Osteocyte (in vitro differentiated cells): ENCODE measurements at regions not wholly inside any gene's neighbourhood (a gene's known extent, or its start where the extent isn't known, plus 50 kb on each side); places are given as distances from the start of the nearest gene placed in this dataset.

Experiments
- DNase-seq: peaks from one replicate; pipeline ENCODE4 v3.0.0; 2021; ENCODE audit warnings: mixed read lengths; ENCODE audit not compliant: unreplicated experiment; ENCODE audit errors: extremely low spot score
- H3K27ac Mint-ChIP-seq: one replicate; pipeline ENCODE4 v1.8.0; 2021; ENCODE audit warnings: mild to moderate bottlenecking, mixed read lengths; ENCODE audit not compliant: unreplicated experiment
- H3K27me3 Mint-ChIP-seq: one replicate; pipeline ENCODE4 v1.8.0; 2021; ENCODE audit warnings: mixed read lengths; ENCODE audit not compliant: unreplicated experiment
- H3K36me3 Mint-ChIP-seq: one replicate; pipeline ENCODE4 v1.8.0; 2021; ENCODE audit warnings: mixed read lengths; ENCODE audit not compliant: unreplicated experiment
- H3K4me1 Mint-ChIP-seq: one replicate; pipeline ENCODE4 v1.8.0; 2021; ENCODE audit warnings: mixed read lengths; ENCODE audit not compliant: unreplicated experiment
- H3K4me3 Mint-ChIP-seq: one replicate; pipeline ENCODE4 v1.8.0; 2021; ENCODE audit warnings: mild to moderate bottlenecking, moderate library complexity, mixed read lengths; ENCODE audit not compliant: unreplicated experiment
- H3K9me3 Mint-ChIP-seq: one replicate; pipeline ENCODE4 v1.8.0; 2021; ENCODE audit warnings: mixed read lengths; ENCODE audit not compliant: unreplicated experiment
- CTCF ChIP-seq: fragments of 200-600 bp; sonication (generic); IDR thresholded peaks from 2 replicates; pipeline ENCODE4 v1.5.0; 2021; ENCODE audit warnings: antibody characterized with exemption, mild to moderate bottlenecking, moderate library complexity

GRCh38 chr15:94838281-94838680, 606.9 kb downstream of the MCTP2 start:
- Mint-ChIP-seq H3K9me3 (peaks cover 4% of the 10 kb centered on the region), H3K4me1 (no peaks in the 10 kb centered on the region), H3K27ac (no peak overlapping the region), H3K36me3 (no peaks in the 10 kb centered on the region), H3K27me3 (peaks cover 11% of the 10 kb centered on the region), H3K4me3 (no peak overlapping the region)
- no peak for TF ChIP-seq CTCF
- DNase-seq = no peak

- Mint-ChIP-seq H3K4me3 (no peak overlapping the region), H3K9me3 (peaks cover 8% of the 10 kb centered on the region), H3K4me1 (peaks cover 6% of the 10 kb centered on the region), H3K27me3 (peaks cover 22% of the 10 kb centered on the region), H3K27ac (no peak overlapping the region), H3K36me3 (no peaks in the 10 kb centered on the region)
- DNase-seq = no peak
- TF ChIP-seq CTCF = no peak
Observed at GRCh38 chr15:94840794-94841783, 609.7 kb downstream of the MCTP2 start.

- H3K27me3 Mint-ChIP-seq = peaks cover 22% of the 10 kb centered on the region
- peaks cover 12% of the 10 kb centered on the region for H3K9me3 Mint-ChIP-seq
- TF ChIP-seq CTCF = no peak
- no peak for DNase-seq
- peaks cover 6% of the 10 kb centered on the region for H3K4me1 Mint-ChIP-seq
- H3K36me3 Mint-ChIP-seq = no peaks in the 10 kb centered on the region
- no peak overlapping the region for H3K27ac Mint-ChIP-seq
- H3K4me3 Mint-ChIP-seq = no peak overlapping the region
Observed at GRCh38 chr15:94843060-94843459, 611.7 kb downstream of the MCTP2 start.

- Mint-ChIP-seq H3K4me3 (peak overlapping the region; percentile 29), H3K27ac (no peak overlapping the region), H3K9me3 (peaks cover 14% of the 10 kb centered on the region), H3K4me1 (peaks cover 6% of the 10 kb centered on the region), H3K36me3 (no peaks in the 10 kb centered on the region), H3K27me3 (peaks cover 22% of the 10 kb centered on the region)
- DNase-seq = no peak
- TF ChIP-seq CTCF = no peak
Observed at GRCh38 chr15:94844198-94844537, 612.8 kb downstream of the MCTP2 start.

GRCh38 chr15:94844538-94845389, 613.4 kb downstream of the MCTP2 start:
- Mint-ChIP-seq H3K9me3 (peaks cover 19% of the 10 kb centered on the region), H3K36me3 (no peaks in the 10 kb centered on the region), H3K4me1 (peaks cover 6% of the 10 kb centered on the region), H3K27me3 (peaks cover 22% of the 10 kb centered on the region), H3K4me3 (peak overlapping the region; percentile 66), H3K27ac (no peak overlapping the region)
- DNase-seq = no peak
- no peak for TF ChIP-seq CTCF
